Astrocyte of the spinal cord (primary cell): ENCODE measurements at regions not wholly inside any gene's neighbourhood (a gene's known extent, or its start where the extent isn't known, plus 50 kb on each side); places are given as distances from the start of the nearest gene placed in this dataset.
A peak's percentile ranks its signal among the peaks of the same experiment; 100 is the strongest.
"Not testable (repeated sequence)": the region's sequence is repeated elsewhere in the genome, so short reads cannot be mapped to it uniquely, and the experiment has no call there.

Experiments used
- DNase-seq: peaks from one replicate; pipeline ENCODE4 v3.0.0; 2011; ENCODE audit warnings: low read depth, low spot score
- H3K4me3 ChIP-seq: 2 replicates; pipeline ENCODE4 v1.5.1; 2011; ENCODE audit warnings: low read depth, mild to moderate bottlenecking, low read length, moderate library complexity
- in situ Hi-C: cut with HindIII; loops from 2 replicates; pipeline ENCODE4 v1.10.0; 2017; ENCODE audit warnings: low sequenced_read_pairs
- TF ChIP-seq, protein P1 (sequence below): IDR thresholded peaks from 2 replicates; pipeline ENCODE4 v1.5.1; 2012; ENCODE audit warnings: low read depth, mild to moderate bottlenecking, low read length, inconsistent platforms

DNA sequence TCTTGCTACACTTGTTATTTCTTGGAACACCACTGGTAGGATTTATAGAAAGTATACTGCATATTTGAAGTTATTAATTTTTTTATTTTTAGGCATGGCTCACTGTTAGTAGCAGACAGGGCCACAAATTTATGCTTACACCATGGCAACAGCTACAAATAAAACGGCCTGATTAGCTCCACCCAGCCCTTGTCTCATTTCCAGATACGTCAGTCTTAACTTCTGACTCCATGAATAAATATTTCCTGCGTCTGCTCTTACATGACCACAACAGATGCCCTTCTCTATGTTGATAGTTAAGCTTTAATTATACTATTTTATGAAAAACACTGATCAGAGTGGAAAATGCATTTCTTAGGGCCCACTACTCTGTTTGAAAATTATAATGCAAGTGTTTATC lies 62.3 kb upstream of the CPOX start:
- H3K4me3 ChIP-seq, result no peak overlapping the region
- in situ Hi-C loops, result no loop called here
- peak; percentile 43 for DNase-seq
- TF ChIP-seq, protein P1, sequence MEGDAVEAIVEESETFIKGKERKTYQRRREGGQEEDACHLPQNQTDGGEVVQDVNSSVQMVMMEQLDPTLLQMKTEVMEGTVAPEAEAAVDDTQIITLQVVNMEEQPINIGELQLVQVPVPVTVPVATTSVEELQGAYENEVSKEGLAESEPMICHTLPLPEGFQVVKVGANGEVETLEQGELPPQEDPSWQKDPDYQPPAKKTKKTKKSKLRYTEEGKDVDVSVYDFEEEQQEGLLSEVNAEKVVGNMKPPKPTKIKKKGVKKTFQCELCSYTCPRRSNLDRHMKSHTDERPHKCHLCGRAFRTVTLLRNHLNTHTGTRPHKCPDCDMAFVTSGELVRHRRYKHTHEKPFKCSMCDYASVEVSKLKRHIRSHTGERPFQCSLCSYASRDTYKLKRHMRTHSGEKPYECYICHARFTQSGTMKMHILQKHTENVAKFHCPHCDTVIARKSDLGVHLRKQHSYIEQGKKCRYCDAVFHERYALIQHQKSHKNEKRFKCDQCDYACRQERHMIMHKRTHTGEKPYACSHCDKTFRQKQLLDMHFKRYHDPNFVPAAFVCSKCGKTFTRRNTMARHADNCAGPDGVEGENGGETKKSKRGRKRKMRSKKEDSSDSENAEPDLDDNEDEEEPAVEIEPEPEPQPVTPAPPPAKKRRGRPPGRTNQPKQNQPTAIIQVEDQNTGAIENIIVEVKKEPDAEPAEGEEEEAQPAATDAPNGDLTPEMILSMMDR, result no peak

DNA sequence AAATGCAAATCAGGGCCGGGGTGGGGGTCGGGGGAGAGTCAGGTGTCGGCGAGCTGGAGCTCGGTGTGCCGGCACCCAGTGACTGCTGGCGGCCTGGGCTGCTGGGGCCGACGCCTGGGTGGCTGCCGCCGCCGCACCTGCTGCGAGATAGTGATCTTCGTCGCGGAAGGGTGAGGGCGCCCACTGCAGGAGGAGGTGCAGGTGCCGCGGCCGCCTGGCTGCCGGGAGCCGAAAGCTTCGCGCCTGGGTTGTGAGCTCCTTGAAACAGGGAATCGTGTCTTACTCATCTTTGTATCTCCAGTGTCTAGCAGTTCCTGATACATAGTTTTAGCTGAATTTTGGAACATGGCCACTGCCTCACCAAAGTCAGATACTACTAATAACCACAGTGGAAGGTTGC lies 64.0 kb upstream of the CPOX start:
- no peak overlapping the region for H3K4me3 ChIP-seq
- no peak for DNase-seq
- TF ChIP-seq, protein P1, result peak; percentile 46
- in situ Hi-C loops, result no loop called here

DNA sequence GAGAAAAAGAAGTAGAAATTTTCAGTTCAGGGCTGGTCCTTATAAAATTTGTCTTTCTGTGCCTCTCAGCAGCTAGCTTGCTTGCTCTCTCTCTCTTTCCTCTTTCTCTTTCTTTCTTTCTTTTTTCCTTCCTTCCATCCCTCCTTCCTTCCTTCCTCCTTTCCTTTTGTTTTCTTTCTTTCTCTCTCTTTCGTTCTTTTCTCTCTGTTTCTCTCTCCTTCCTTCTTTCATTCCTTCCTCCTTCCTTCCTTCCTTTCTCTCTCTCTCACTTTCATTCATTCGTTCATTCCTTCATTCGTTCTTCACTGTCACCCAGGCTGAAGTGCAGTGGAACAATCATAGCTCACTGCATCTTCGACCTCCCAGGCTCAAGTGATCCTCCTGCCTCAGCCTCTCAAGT lies 69.3 kb upstream of the CPOX start:
- TF ChIP-seq, protein P1, result no peak
- no peak overlapping the region for H3K4me3 ChIP-seq
- DNase-seq, result no peak
- in situ Hi-C loops, result no loop called here

DNA sequence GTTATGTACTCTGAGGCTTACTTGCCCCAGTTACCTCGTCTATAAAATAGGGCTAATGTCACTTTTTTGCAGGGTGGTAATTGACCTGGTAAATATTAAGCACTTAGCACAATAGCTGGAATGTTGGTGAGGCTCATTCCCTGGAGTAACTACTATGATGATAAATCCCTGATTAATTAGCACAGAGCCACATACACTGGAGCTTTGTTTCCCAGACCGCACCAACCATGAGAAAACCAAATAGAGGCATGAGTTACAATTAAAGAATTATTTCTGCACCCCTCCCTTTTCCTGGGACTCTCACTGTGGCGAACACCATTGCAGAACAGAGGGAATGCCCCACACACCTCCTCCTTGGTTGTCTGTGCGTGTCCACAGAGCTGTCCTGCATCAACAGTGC lies 76.6 kb upstream of the CPOX start:
- DNase-seq, result no peak
- TF ChIP-seq, protein P1, result no peak
- no peak overlapping the region for H3K4me3 ChIP-seq
- in situ Hi-C loops, result no loop called here

DNA sequence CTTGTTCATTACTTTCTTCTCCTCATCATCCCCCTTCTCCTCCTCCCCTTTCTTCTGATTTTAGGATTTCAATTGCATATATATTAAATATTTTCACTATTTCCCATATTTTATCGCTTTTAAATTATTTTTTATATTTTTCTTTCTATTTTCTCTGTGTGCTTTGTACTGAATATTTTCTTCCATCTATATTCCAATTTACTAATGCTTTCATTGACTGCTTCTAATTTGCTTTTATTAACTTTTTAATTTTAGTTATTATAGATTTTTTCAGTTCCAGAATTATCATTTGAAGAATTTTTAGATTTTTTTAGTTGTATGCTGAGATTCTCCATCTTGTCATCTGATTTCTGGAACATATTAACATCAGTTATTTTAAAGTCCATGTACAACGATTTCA lies 83.2 kb upstream of the ST3GAL6 start:
- no peak for DNase-seq
- TF ChIP-seq, protein P1, result no peak
- in situ Hi-C loops, result no loop called here
- no peak overlapping the region for H3K4me3 ChIP-seq

DNA sequence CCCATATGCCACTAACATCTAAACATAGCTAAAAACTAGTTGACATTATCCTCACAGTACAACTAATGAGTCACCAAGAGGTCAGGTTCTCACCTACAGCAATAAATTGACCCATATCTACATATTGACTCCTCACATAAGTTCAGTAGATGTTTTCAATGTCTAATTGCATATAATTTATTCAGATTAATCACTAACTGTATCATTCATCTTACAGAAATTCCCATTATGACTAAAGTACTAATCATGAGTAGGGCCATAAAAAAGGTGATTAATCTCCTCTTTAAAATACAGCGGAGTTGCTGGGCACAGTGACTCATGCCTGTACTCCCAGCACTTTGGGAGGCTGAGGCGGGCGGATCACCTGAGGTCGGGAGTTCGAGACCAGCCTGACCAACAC lies 82.4 kb upstream of the ST3GAL6 start:
- no peak overlapping the region for H3K4me3 ChIP-seq
- in situ Hi-C loops, result no loop called here
- peak; percentile 43 for DNase-seq
- TF ChIP-seq, protein P1, result no peak

DNA sequence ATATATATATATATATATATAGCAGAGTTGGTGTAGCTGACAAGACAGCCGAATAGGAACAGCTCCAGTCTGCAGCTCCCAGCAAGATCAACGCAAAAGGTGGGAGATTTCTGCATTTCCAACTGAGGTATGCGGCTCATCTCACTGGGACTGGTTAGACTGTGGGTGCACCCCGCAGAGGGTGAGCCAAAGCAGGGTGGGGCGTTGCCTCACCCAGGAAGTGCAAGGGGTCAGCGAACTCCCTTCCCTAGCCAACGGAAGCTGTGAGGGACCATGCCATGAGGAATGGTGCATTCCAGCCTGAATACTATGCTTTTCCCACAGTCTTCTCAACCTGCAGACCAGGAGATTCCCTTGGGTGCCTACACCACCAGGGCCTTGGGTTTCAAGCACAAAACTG lies 81.7 kb upstream of the ST3GAL6 start:
- H3K4me3 ChIP-seq, result no peak overlapping the region
- TF ChIP-seq, protein P1, result no peak
- DNase-seq, result no peak
- in situ Hi-C loops, result no loop called here

DNA sequence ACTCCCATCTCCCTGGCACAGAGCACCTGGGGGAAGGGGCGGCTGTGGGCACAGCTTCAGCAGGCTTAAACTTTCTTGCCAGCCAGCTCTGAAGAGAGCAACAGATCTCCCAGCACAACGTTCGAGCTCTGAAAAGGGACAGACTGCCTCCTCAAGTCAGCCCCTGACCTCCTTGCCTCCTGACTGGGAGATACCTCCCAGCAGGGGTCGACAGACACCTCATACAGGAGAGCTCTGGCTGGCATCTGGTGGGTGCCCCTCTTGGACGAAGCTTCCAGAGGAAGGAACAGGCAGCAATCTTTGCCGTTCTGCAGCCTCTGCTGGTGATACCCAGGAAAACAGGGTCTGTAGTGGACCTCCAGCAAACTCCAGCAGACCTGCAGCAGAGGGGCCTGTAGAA lies 80.7 kb upstream of the ST3GAL6 start:
- in situ Hi-C loops, DNase-seq, H3K4me3 ChIP-seq: not testable (repeated sequence)
